Kidney (tissue), 13 donors: ENCODE measurements at regions not wholly inside any gene's neighbourhood (a gene's known extent, or its start where the extent isn't known, plus 50 kb on each side); places are given as distances from the start of the nearest gene placed in this dataset.

Experiments
- DNase-seq, 5 donors: peaks; one replicate each; pipeline ENCODE4 v3.0.0-alpha.2; 2013 to 2020
- FAIRE-seq: peaks from 2 replicates; lab custom pipeline; 2012; peaks lifted over from hg19 to GRCh38; lab: Jason Lieb, UNC
- H3K27ac ChIP-seq, 2 donors: one replicate each; pipeline ENCODE4 v1.7.0; 2013; ENCODE audit warnings: low read depth in 2 of 2, low read length in 2 of 2, inconsistent platforms in 1 of 2
- H3K27me3 ChIP-seq: one replicate; pipeline ENCODE4 v1.7.1; 2013; ENCODE audit warnings: low read length, inconsistent platforms; ENCODE audit not compliant: control insufficient read depth, insufficient read depth
- H3K36me3 ChIP-seq, 3 donors: one replicate each; pipeline versions ENCODE4 v1.7.0 to v1.7.1; 2013; ENCODE audit warnings: low read length in 3 of 3, control low read depth in 1 of 3, inconsistent platforms in 1 of 3; ENCODE audit not compliant: insufficient read depth in 3 of 3, control insufficient read depth in 2 of 3
- H3K4me1 ChIP-seq, 3 donors: one replicate each; pipeline versions ENCODE4 v1.7.0 to v1.7.1; 2013; ENCODE audit warnings: low read length in 3 of 3, inconsistent platforms in 1 of 3, low read depth in 1 of 3; ENCODE audit not compliant: control insufficient read depth in 2 of 3, insufficient read depth in 2 of 3
- H3K4me3 ChIP-seq, 3 donors: one replicate each; pipeline versions ENCODE4 v1.7.0 to v1.8.1; 2013; ENCODE audit warnings: low read length in 3 of 3, control low read depth in 1 of 3, inconsistent platforms in 1 of 3
- H3K9ac ChIP-seq, 3 donors: one replicate each; pipeline versions ENCODE4 v1.7.0 to v1.7.1; 2013; ENCODE audit warnings: low read length in 3 of 3, control low read depth in 1 of 3, inconsistent platforms in 1 of 3
- H3K9me3 ChIP-seq, 3 donors: one replicate each; pipeline versions ENCODE4 v1.7.0 to v1.7.1; 2013; ENCODE audit warnings: low read length in 3 of 3, control low read depth in 1 of 3, inconsistent platforms in 1 of 3; ENCODE audit not compliant: control insufficient read depth in 2 of 3, insufficient read depth in 1 of 3
- CTCF ChIP-seq: IDR thresholded peaks from 3 replicates; pipeline ENCODE4 v1.5.1; 2012; ENCODE audit warnings: mild to moderate bottlenecking, moderate library complexity, borderline replicate concordance; ENCODE audit not compliant: insufficient read depth; ENCODE audit errors: extremely low read depth
- intact Hi-C: fragments of 100-400 bp; cut with DNase I; formaldehyde crosslinking; loops from one replicate; pipeline ENCODE4 v1.11.1; 2022
- donor health status: control.
- donor health status: control.
- donor health status: control.
- donor health status: control.
- donor health status: control.
- donor health status: DM: yes; HTN: yes; CAD: no.
- donor health status: Normal renal cell carcinoma (clear cell type).

GRCh38 chr7:131774419-131775220 lies 218.2 kb upstream of the PODXL start:
- no peak overlapping the region for H3K27ac ChIP-seq
- FAIRE-seq, result no peak
- H3K4me1 ChIP-seq, result no peaks in the 10 kb centered on the region
- no peaks in the 10 kb centered on the region for H3K9me3 ChIP-seq
- no peaks in the 10 kb centered on the region for H3K27me3 ChIP-seq
- no peak overlapping the region for H3K9ac ChIP-seq
- no peak for TF ChIP-seq CTCF
- H3K4me3 ChIP-seq, result no peak overlapping the region
- H3K36me3 ChIP-seq, result no peaks in the 10 kb centered on the region
- DNase-seq, result no peak
- intact Hi-C loops, result no loop called here

- Histone ChIP-seq H3K4me1 (no peaks in the 10 kb centered on the region), H3K27me3 (no peaks in the 10 kb centered on the region), H3K9me3 (no peaks in the 10 kb centered on the region), H3K4me3 (no peak overlapping the region), H3K36me3 (no peaks in the 10 kb centered on the region), H3K27ac (no peak overlapping the region), H3K9ac (no peak overlapping the region)
- TF ChIP-seq CTCF, result no peak
- FAIRE-seq, result no peak
- intact Hi-C loops, result no loop called here
- no peak for DNase-seq
These were observed 217.0 kb upstream of the PODXL start for GRCh38 chr7:131773413-131773812.

GRCh38 chr7:131769241-131769640 lies 212.8 kb upstream of the PODXL start:
- intact Hi-C loops, result no loop called here
- DNase-seq (no peak), FAIRE-seq (no peak)
- no peak for TF ChIP-seq CTCF
- Histone ChIP-seq H3K4me3 (no peak overlapping the region), H3K4me1 (no peaks in the 10 kb centered on the region), H3K36me3 (no peaks in the 10 kb centered on the region), H3K9me3 (no peaks in the 10 kb centered on the region), H3K9ac (no peak overlapping the region), H3K27ac (no peak overlapping the region), H3K27me3 (no peaks in the 10 kb centered on the region)
